Activated T-helper 9 cell treated with anti-CD3 and anti-CD28 coated beads, Interleukin-2, amount 50 U/mL, for 16 hours (primary cell): ENCODE measurements at regions not wholly inside any gene's neighbourhood (a gene's known extent, or its start where the extent isn't known, plus 50 kb on each side); places are given as distances from the start of the nearest gene placed in this dataset.
"Not testable (repeated sequence)": the region's sequence is repeated elsewhere in the genome, so short reads cannot be mapped to it uniquely, and the experiment has no call there.

ENCODE experiments used
- DNase-seq: peaks from one replicate; pipeline ENCODE4 v3.0.0-alpha.2; 2020; ENCODE audit warnings: low read depth

DNA sequence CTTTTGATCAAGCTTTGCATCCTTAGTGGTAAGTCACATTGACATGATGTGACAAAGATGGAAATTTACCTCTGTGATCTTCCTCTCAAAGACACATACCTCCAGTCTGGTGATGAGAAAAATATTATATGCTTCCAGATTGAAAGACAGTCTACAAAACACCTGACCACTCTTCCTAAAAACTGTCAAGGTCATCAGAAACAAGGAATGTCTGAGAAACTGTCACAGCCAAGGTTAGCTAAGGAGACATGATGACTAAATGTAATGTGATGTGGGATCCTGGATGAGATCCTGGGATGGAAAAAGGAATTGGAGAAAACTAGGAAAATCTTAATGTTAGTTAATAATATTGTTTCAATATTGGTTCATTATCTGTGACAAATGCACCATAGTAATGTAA is 226.6 kb upstream of the ST6GAL2 start:
- DNase-seq, result no peak

DNA sequence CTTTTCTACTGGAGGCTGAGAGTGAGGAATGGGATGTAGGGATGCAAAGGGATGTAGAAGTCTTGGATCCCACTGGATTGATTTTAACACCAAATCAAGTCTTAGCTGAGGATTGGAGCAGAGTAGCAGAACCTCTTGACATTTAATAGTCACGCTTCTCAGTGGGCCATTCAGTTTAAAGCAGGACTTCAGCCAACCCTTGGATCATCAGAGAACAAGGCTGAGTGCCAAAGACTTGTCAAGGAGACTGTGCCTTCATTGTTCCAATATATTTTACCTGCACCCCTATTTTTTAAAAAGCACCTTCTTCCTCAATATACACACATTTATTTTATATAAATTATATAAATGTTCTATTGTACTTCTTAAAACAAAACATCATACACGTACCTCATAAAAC is 242.4 kb upstream of the ST6GAL2 start:
- no peak for DNase-seq

DNA sequence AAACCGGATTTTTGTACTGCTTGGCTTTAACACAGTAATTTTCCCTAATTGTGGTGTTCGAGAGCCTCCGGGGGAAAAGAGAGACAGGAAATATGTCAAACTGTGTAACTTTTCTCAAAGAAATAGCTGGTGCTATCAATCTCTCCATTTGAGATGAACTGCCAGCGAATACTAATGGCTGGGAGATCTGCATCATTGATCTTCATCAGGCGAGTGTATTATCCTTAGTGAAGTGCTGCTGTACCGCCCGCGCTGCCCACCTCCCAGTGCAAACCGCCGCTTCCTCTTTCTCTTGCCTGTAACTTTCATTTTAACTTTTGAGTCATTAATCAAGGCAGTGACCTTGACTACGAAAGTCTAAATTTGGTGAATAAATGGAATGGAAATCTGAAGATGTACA is 246.1 kb upstream of the ST6GAL2 start:
- DNase-seq, result no peak

DNA sequence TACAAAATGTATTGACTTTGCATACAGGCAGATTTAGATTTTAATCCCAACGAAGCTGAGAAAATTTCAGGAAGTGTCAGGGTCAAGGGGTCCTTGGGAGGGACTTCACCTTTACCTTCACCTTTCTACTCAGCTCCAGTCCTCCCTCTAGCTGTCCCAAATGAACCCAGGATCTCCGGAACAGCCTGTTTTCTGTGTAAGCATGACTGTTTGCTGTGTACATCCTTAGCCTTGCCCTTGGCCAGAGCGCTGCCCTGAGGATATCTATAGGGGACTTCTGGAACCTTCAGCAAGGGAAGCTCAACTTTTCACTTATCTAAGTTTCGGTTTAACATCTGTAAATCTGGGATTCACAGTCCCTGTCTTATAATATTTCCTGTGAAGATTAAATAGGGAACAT is 246.8 kb upstream of the ST6GAL2 start:
- no peak for DNase-seq

DNA sequence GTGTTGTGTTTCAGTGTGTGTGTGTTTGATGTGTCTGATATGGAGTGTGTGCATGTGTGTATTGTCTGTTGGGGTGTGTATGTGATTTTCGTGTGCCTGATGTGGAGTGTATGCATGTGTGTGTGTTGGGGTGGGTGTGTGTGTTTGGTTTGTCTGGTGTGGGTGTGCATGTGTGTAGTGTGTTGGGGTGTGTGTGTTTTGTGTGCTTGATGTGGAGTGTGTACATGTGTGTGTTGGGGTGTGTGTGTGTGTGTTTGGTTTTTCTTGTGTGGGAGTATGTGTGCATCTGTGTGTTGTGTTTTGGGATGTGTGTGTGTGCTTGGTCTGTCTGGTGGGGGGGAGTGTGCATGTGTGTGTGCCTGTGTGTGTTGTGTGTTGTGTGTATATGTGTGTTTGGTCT is 247.4 kb upstream of the ST6GAL2 start:
- no peak for DNase-seq

DNA sequence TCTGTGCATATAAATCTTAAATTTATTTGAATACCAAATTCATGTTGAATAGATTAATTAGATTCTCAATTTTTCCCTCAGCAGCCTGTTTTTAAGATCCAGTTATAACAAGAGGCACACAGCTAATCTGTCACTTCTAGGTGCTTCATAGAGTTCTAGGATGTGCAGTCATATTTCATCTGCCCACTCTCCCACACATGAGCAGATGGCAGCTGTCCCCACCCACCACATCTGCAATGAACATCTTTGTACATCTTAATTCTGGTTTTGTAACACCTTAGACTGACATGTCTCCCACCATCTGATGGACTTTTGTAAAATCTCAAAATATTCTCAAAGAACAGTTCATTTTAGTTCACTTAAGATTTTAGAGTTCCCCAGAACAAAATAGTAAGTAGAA is 250.8 kb upstream of the ST6GAL2 start:
- DNase-seq, result no peak

DNA sequence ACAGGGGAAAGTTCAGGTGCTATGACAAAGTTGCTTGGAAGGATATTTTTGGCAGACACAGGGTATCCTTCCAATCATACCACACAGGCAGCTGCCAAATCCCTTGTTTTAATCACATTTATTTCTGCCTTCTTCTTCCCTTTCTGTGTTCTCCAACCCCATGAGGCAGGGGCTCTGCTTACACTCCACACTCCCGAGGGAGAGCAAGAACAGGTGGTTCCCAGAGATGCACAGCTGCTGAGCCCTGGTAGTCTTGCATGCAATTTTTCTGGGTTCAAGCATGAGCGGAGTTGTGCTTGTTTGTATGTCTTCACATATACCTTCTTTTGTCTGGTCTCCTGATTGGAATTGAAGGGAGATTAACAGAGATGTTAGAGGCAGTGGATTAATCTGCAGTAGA is 251.7 kb upstream of the ST6GAL2 start:
- no peak for DNase-seq

DNA sequence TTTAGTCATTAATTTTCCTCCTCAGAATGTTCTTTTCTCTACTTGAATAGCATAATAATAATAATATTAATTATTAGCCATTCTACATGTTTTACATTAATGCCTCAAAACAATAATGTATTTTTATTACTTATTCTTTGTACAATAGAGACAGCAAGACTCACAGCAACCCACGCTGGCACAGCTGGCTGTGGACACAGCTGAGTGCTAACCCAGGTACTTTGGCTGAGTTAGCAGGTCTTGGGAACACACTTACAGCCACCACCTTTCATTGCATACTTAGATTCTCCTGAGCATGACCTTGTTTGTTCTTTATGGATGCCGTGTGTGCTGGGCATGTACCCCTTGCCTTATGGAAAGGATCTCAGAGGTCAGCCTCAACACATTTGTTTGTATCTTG is 260.2 kb upstream of the ST6GAL2 start:
- no peak for DNase-seq

DNA sequence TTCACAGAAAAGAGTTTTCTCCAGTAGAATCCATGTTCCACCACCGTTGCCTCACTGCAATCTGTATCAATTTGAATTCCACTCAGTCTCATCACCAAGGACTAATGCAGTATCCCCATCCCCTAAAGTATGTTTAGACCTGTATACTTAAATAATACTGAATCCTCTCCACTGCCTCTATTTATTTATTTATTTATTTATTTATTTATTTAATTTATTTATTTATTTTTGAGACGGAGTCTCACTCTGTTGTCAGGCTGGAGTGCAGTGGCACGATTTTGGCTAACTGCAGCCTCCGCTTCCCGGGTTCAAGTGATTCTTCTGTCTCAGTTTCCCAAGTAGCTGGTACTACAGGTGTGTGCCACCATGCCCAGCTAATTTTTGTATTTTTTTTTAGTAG is 260.7 kb upstream of the ST6GAL2 start:
- DNase-seq, result not testable (repeated sequence)

DNA sequence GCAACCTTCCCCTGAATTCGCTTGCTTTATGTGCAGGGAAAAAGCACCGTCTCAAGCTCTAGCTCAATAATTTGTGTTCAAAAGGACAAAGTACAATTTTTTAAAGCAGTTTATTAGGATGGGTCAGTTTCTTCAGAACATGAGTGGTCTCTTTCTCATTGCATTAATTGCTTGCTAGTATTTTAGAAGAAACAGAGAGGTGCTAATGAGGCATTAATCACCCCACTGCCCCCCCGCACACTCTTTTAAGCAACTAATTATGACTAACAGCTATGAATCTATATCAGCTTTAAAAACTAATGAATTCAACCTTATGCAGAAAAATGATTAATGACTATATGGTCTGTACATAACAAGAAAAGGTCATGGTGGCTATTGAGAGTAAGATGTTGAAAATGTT is 262.1 kb upstream of the ST6GAL2 start:
- no peak for DNase-seq

DNA sequence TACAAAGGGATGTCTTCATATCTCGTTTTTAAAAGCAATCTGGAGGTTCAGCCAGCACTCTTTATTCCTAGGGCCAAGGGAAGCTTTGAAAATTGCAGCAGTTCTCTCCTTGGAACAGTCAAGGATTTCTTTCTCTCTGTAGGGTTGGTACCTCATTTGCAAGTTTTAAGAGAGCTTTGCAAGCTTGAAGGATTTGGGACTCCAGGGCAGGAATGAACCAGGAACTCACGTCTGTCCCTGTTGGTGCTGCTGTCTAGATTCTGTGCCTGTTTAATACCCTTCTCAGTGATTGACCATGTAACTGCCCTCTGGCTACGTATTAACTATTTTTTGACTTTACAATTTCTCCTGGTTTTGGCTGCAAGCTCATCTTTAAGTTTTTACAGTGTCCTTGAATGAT is 262.5 kb upstream of the ST6GAL2 start:
- DNase-seq, result no peak

DNA sequence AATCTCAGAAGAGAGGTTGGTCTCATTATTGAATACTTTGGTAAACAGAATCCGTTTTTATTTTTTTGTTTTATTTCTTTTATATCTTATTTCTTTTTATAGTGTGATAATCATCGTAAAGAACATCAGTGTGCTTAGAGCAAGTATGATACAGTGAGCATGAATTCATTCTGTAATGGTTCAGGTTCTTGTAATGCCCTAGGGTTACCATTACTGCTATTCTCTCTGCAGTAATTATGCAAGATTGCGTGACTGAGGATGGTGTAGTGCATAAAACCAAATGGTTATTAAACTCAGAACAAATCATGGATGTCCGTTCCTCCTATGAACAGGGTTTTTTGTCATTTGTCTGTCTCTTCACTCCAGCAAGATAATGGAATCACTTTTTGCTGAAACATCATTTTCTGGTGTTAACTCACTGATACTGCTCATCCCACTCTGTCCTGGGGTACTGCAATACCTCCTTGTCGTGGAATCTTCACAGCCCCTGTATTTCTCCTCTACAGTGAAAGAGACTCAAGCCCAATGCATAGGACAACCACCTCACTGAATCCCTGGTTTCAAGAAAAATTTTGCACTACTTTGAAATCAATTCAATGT is 274.8 kb upstream of the ST6GAL2 start:
- no peak for DNase-seq

DNA sequence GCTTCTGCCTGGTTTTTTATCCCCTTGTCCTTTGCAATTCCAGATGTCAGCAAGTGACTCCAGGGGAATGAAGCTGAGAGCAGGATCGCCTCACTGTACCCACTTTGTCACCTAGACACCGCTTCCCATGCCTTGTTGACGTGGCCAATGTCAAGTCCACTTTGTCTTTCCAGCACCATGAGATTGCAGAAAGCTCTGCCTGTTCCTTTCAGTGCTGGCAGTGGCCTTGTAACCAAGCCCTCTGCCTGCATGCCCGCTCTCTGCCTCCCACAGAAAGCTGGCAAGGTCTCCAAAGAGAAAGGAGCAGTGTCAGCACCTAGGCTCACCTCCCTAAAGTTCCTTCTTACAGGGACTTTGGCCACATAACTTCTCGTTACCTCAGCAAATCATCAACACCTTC is 282.2 kb upstream of the ST6GAL2 start:
- no peak for DNase-seq

DNA sequence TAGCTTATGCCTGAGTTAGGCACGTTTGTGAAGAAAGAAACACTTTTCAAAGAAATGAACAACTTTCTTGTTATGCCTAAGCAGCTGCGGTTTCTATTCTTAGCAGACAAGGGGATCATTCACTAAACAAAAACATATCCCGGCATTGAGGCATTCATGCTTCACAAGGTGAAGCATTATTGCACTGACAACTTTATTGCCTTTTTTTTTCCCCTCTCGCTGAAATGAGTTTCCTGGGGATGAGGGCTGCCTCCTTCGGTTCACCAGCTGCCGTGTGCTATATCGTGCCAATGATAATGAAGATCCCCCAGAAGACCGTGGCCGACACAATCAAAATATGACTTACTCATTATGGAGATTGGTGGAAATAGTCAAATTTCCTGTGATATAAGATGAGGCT is 288.2 kb upstream of the ST6GAL2 start:
- no peak for DNase-seq

DNA sequence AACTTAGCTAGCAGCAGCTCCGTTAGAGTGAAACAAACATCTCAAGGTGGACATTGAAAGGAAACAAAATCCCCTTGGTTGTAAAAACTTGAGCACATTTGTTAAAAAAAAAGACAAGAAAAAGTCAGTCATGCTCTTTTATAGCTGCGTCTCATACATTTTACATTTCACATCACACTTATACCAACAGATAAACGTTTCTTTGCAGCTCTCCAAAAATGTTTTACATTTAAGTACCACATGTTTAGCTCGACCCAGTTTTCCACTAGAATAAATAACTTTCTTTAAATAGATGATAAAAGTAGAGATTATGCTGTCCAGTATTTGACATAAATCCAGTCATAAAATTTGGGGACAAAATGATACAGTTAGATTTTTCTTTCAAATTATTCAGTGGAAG is 297.0 kb upstream of the ST6GAL2 start:
- DNase-seq, result no peak

DNA sequence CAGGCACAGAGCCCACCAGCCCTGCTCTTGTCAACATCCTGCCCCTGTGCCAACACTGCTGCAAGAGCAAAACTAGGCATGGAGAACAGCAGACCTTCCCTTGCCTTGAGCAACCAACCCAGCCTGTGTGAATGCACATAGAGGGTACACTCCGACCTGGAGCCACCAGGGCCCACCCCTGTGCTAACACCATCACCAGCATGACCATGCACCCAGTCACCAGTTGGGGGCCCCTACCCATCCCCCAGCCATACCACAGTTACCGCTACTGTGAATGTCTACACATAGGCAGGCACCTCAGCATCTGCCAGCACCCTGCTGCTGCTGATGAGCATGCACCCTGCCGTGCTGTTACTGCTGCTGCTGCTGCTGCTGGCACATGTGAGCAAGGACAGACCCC is 301.9 kb upstream of the ST6GAL2 start:
- DNase-seq, result no peak

DNA sequence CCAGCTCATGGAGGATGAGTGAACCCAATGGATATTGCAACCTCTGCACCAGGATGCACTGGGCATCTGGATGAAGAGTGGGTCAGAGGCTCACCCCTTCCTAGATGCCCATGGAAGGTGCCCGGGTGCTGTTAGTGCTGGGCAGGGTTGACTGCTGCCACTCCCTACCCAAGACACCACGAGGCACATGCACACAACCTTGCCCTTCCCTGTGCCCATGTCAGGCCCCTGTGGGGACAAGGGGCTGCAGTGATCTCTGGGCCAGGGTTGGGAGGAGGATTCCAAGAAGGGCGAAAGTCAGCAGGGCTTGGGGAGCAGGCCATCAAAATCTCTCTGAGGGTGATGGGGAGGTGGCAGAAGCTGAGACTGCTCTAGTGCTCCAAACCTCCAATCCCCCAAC is 309.7 kb upstream of the ST6GAL2 start:
- DNase-seq, result no peak

DNA sequence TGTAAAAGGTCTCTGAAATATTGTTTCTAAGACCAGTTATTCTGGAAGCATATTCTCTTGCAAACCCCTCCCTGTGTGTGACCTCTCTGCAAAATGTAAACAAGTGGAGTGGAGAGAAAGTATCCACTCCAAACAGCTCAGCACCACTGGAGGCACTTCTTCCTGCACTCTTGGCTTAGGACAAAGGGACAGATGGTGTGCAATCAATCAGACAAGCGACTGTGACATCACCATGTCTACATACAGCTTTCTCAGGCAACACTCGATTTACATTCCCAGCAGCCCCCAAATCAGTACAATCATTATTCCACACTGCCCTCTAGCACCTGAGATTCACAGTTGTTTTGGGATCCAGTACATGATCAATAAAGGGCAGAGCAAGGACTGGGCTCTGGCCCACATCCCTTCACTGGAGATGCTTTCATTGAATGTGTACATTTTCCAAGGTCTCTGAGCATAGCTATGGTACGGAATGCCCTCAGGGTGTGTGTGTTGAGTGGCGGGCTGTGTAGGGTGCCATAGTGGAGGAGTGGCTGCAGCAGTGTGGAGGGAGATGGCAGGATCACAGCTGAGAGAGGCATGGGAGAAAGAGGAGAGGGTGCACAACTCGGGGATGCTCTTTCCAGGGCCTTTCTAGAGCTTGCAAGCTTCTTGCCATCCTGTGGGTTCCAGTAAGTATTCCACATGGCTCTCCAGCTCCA is 311.8 kb upstream of the ST6GAL2 start:
- no peak for DNase-seq

DNA sequence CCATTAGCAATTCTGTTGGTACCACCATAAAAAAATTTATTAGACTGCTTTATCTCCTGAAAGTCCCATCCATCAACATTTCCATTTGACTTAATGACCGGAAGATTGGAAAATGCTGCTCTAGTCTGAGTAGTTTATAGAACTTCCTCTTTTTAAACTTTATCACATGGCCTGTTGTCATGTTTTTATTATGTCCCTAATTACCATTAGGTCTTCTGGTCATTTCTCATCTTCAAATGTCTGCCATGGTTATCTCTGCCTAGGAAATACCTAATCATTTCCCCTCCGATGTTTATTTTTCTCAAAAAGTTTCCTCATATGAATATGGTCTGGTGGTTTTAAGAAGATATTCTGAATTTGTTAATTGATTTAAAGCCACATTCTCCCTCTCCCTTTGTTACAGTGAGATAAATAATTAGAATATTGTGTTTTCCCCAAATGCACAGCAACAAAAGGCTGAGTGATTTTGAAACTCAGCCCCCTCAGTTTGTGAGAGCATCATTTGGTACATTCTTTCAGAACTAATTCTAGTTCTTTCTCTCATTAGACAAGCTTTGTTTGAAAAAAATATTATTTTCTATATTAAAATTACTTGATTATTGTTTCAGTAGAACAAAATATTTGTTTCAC is 317.1 kb upstream of the ST6GAL2 start:
- no peak for DNase-seq

DNA sequence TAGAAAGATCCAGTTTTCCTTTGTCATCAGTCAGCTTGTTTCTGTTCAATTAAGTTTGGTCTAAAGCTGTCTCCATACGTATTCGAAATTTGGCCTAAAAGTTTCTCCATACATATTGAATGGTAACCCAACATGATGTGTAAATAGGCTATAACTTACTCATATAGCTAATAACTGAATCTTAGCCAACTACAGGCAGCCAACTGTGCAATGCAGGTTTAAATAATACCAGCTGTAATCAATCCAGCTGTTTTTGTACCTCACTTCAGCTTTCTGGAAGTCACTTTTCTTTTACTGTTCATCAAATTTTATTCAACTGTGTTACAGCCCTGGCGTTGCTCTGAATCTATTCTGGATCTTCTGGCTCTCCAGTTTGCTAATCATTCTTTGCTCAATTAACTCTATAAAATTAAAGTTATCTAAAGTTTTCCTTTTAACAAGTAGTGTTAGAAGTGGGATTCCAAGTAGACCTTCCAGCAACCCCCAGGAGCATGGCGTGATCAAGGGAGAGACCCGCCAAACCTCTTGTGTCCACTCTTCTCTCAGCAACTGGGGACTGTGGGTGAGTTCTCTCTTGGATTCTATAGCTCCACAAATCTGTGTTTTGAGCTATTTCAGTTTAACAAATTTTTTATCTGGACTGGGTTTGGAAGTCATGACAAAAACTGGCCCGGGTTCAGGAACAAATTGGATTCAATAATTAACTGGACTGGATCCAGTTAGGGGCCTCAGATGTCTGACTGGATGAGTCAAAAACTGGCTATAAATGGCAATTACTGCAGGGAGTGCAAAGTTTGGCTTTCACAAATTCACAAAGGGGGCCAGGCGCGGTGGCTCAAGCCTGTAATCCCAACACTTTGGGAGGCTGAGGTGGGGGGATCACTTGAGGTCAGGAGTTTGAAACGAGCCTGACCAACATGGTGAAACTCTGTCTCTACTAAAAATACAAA is 329.7 kb upstream of the ST6GAL2 start:
- no peak for DNase-seq

DNA sequence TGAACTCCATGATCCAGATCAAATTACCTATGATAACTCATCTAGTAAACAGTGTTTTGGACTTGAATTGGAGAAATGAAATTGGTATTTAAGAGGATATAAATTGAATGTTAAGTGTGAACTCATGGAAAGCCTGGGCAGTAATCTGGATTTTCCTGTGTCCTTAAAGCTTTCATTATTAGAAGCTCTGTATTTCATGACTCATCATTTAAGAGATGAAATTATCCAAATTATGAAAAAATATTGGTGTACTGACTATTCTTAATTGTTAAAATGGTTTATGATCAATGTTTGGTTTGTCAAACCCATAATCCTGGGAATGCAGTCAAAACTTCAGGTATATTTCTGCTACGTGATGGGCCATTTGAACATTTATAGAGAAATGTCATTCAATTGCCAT is 332.2 kb upstream of the ST6GAL2 start:
- no peak for DNase-seq

DNA sequence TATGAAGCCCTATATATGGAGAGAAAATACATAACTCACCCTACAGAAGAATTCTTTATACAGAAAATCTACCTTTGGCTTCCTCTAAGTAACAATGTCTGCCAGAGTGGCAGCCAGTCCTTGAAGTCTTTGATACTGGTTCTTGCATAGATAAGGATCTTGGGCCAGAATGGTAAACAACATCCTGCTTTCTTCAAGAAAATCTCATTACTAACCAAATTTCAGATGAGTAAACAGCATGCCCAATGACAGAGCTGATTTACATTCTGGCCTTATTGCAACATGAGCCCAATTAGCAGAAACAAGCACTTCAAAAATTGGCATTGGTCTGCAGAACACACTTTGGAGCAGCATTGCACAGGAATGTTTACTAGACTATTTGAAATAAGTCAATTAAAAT is 336.5 kb upstream of the ST6GAL2 start:
- DNase-seq, result no peak
